Hepatocyte (in vitro differentiated cells): ENCODE measurements at regions not wholly inside any gene's neighbourhood (a gene's known extent, or its start where the extent isn't known, plus 50 kb on each side); places are given as distances from the start of the nearest gene placed in this dataset.

ENCODE experiments used
- DNase-seq: peaks from one replicate; pipeline ENCODE4 v3.0.0-alpha.2; 2016; ENCODE audit warnings: low spot score
- H2AFZ ChIP-seq: fragments of 200-600 bp; sonication (generic); 2 replicates; pipeline ENCODE4 v1.6.0; 2016; ENCODE audit warnings: antibody characterized with exemption, mild to moderate bottlenecking
- H3K27ac ChIP-seq: fragments of 200-600 bp; sonication (generic); 2 replicates; pipeline ENCODE4 v1.5.1; 2016; ENCODE audit warnings: mild to moderate bottlenecking
- H3K27me3 ChIP-seq: fragments of 200-600 bp; sonication (generic); 2 replicates; pipeline ENCODE4 v1.6.1; 2016
- H3K36me3 ChIP-seq: fragments of 200-600 bp; sonication (generic); replicated peaks from 2 replicates; pipeline ENCODE4 v1.5.1; 2016; ENCODE audit warnings: low read depth; ENCODE audit not compliant: insufficient read depth
- H3K4me1 ChIP-seq: fragments of 200-600 bp; sonication (generic); 2 replicates; pipeline ENCODE4 v1.5.1; 2016; ENCODE audit warnings: mild to moderate bottlenecking, moderate library complexity; ENCODE audit not compliant: insufficient read depth
- H3K4me2 ChIP-seq: fragments of 200-600 bp; sonication (generic); 2 replicates; pipeline ENCODE4 v1.6.0; 2016
- H3K4me3 ChIP-seq: fragments of 200-600 bp; sonication (generic); 2 replicates; pipeline ENCODE4 v1.5.1; 2016; ENCODE audit warnings: mild to moderate bottlenecking
- H3K79me2 ChIP-seq: fragments of 200-600 bp; sonication (generic); 2 replicates; pipeline ENCODE4 v1.6.0; 2017; ENCODE audit warnings: mild to moderate bottlenecking
- H3K9me2 ChIP-seq: fragments of 200-600 bp; sonication (generic); replicated peaks from 2 replicates; pipeline ENCODE4 v1.6.0; 2017; ENCODE audit warnings: mild to moderate bottlenecking; ENCODE audit not compliant: insufficient read depth
- H3K9me3 ChIP-seq: fragments of 200-600 bp; sonication (generic); 2 replicates; pipeline ENCODE4 v1.5.1; 2016; ENCODE audit warnings: low read depth, mild to moderate bottlenecking
- H4K20me1 ChIP-seq: fragments of 200-600 bp; sonication (generic); 2 replicates; pipeline ENCODE4 v1.6.0; 2016; ENCODE audit warnings: mild to moderate bottlenecking; ENCODE audit not compliant: insufficient read depth, poor library complexity, severe bottlenecking
- CTCF ChIP-seq: fragments of 200-600 bp; sonication (generic); IDR thresholded peaks from 2 replicates; pipeline ENCODE4 v1.5.1; 2016; ENCODE audit warnings: antibody characterized with exemption, mild to moderate bottlenecking; ENCODE audit not compliant: poor library complexity
- EZH2 ChIP-seq: fragments of 200-600 bp; sonication (generic); IDR thresholded peaks from 2 replicates; pipeline ENCODE4 v1.6.1; 2016; ENCODE audit warnings: antibody characterized with exemption, mild to moderate bottlenecking, borderline replicate concordance
- EZH2phosphoT487 ChIP-seq: fragments of 200-600 bp; sonication (generic); IDR thresholded peaks from one replicate; pipeline ENCODE4 v1.6.1; 2018; ENCODE audit warnings: antibody characterized with exemption, mild to moderate bottlenecking, low read depth, moderate library complexity; ENCODE audit not compliant: unreplicated experiment, severe bottlenecking
- WGBS: methylation state at CpG from one replicate; pipeline ENCODE4 v1.1.6; 2016; ENCODE audit warnings: low lambda C conversion rate; ENCODE audit errors: missing lambda C conversion rate; 5-methylcytosine and 5-hydroxymethylcytosine counted together

- no peak for DNase-seq
- Histone ChIP-seq H3K27me3 (no peaks in the 10 kb centered on the region), H2AFZ (no peak overlapping the region), H4K20me1 (no peaks in the 10 kb centered on the region), H3K9me2 (no peaks in the 10 kb centered on the region), H3K4me2 (no peak overlapping the region), H3K4me3 (no peak overlapping the region), H3K9me3 (no peaks in the 10 kb centered on the region), H3K4me1 (peaks cover 23% of the 10 kb centered on the region), H3K36me3 (no peaks in the 10 kb centered on the region), H3K79me2 (peaks cover 11% of the 10 kb centered on the region), H3K27ac (no peak overlapping the region)
- 86% methylated on average over 7 of the region's 7 CpGs for WGBS
- TF ChIP-seq EZH2 (no peak), CTCF (no peak), EZH2phosphoT487 (no peak)
Measured at GRCh38 chr2:174659069-174659900, 61.7 kb upstream of the WIPF1 start.

- Histone ChIP-seq H3K79me2 (peaks cover 13% of the 10 kb centered on the region), H3K4me3 (no peak overlapping the region), H3K27ac (no peak overlapping the region), H3K27me3 (no peaks in the 10 kb centered on the region), H3K4me1 (peaks cover under 1% of the 10 kb centered on the region), H2AFZ (no peak overlapping the region), H3K36me3 (no peaks in the 10 kb centered on the region), H3K9me2 (no peaks in the 10 kb centered on the region), H4K20me1 (no peaks in the 10 kb centered on the region), H3K9me3 (no peaks in the 10 kb centered on the region), H3K4me2 (no peak overlapping the region)
- no peak for TF ChIP-seq EZH2phosphoT487
- no peak for TF ChIP-seq EZH2
- TF ChIP-seq CTCF, result no peak
- DNase-seq, result no peak
Measured at GRCh38 chr2:174656676-174657176, 59.1 kb upstream of the WIPF1 start.

GRCh38 chr2:174656035-174656434 is 58.4 kb upstream of the WIPF1 start:
- Histone ChIP-seq H3K4me1 (no peaks in the 10 kb centered on the region), H3K4me3 (no peak overlapping the region), H3K4me2 (no peak overlapping the region), H3K36me3 (no peaks in the 10 kb centered on the region), H2AFZ (no peak overlapping the region), H3K27ac (no peak overlapping the region), H3K9me2 (no peaks in the 10 kb centered on the region), H3K27me3 (no peaks in the 10 kb centered on the region), H3K79me2 (peaks cover 12% of the 10 kb centered on the region), H3K9me3 (no peaks in the 10 kb centered on the region), H4K20me1 (no peaks in the 10 kb centered on the region)
- TF ChIP-seq EZH2, result no peak
- TF ChIP-seq CTCF, result no peak
- TF ChIP-seq EZH2phosphoT487, result no peak
- no peak for DNase-seq
